NCI-H345 treated with DMSO at 0.1 percent for 48 hours (cell line): ENCODE measurements at regions not wholly inside any gene's neighbourhood (a gene's known extent, or its start where the extent isn't known, plus 50 kb on each side); places are given as distances from the start of the nearest gene placed in this dataset.
A peak's percentile ranks its signal among the peaks of the same experiment; 100 is the strongest.
"Not testable (repeated sequence)": the region's sequence is repeated elsewhere in the genome, so short reads cannot be mapped to it uniquely, and the experiment has no call there.

ENCODE experiments used
- DNase-seq: peaks from one replicate; lab custom pipeline; 2025; ENCODE audit not compliant: unreplicated experiment; lab: John Stamatoyannopoulos, UW

DNA sequence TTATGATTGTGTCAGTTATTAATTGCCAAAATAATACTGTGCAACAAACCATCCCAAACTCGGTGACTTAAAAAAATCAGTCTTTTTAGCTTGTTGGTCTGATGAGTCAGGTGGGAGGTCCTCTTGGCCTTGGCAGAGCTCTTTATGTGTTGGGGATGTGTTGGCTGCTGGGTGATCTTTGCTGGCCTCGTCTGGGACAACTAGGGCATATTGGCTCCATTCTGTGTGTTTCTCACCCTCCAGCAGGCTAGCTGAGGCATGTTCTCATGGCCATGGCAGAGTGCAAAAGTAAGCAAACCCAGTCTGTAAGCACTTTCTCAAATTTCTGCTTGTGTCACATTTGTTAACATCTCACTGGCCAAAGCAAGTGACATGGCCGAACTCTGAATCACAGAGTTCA is 251.6 kb downstream of the RPLP1 start:
- DNase-seq, result no peak

DNA sequence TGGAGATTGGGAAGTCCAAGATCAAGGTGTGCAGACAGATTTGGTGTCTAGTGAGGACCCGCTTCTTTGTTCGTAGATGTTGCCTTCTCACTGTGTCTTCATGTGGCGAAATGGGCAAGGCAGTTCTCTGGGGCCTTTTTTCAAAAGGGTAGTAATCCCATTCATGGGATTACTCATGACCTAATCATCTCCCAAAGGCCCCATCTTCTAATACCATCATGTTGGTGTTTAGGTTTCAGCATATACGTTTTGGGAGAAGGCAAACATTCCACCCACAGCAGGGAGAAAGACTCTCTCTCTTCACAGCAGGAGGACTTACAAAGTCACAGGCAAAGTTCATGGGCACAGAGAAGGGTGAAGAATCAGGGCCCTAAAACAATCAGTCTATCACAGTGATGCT is 252.1 kb downstream of the RPLP1 start:
- no peak for DNase-seq

DNA sequence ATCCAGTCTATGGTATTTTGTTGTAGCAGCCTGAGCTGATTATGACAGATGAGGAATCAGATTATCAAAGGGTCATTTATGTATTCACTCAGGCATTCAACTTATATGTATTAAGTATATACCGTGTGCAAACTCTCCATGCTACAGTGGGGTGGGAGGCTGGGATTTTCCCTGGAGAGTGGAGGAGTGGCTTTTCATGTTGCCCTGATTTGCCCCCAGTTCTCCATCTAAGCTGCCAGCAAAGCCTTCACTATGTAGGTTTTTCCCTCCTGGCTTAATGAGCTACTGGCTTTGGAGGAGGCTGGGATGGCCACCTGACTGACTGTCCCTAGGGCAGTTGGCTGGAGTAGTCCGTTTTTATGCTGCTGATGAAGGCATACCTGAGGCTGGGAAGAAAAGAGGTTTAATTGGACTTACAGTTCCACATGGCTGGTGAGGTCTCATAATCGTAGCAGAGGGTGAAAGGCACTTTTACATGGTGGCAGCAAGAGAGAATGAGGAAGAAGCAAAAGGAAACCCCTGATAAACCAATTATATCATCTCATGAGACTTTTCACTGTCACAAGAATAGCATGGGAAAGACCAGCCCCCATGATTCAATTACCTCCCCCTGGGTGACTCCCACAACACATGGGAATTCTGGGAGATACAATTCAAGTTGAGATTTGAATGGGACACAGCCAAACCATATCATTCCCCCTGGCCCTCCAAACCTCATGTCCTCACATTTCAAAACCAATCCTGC is 253.9 kb downstream of the RPLP1 start:
- no peak for DNase-seq

DNA sequence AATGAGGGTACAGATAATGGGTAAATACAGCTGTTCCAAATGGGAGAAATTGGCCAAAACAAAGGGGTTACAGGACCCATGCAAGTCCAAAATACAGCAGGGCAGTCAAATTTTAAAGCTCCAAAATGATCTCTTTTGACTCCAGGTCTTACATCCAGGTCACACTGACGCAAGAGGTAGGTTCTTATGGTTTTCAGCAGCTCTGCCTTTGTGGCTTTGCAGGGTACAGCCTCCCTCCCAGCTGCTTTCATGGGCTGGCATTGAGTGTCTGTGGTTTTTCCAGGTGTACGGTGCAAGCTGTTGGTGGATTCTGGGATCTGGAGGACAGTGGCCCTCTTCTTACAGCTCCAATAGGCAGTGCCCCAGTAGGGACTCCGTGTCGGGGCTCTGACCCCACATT is 254.6 kb downstream of the RPLP1 start:
- not testable (repeated sequence) for DNase-seq

DNA sequence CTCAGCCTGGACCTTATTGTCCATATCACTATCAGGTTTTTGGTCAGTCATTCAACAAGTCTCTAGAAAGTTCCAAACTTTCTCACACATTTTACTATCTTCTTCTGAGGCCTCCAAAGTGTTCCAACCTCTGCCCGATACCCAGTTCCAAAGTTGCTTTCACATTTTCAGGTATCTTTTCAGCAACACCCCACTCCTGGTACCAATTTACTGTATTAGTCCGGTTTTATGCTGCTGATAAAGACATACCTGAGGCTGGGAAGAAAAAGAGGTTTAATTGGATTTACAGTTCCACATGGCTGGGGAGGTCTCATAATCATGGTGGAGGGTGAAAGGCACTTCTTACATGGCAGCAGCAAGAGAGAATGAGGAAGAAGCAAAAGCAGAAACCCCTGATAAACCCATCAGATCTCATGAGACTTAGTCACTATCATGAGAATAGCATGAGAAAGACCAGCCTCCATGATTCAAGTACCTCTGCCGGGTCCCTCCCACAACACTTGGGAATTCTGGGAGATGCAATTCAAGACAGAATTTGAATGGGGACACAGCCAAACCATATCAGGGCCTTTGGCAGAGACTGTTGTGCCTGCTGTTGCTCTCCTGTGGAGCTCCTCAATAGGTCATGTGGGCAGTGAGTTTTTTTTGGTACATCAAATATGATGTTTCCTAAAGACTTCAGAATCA is 256.0 kb downstream of the RPLP1 start:
- not testable (repeated sequence) for DNase-seq

DNA sequence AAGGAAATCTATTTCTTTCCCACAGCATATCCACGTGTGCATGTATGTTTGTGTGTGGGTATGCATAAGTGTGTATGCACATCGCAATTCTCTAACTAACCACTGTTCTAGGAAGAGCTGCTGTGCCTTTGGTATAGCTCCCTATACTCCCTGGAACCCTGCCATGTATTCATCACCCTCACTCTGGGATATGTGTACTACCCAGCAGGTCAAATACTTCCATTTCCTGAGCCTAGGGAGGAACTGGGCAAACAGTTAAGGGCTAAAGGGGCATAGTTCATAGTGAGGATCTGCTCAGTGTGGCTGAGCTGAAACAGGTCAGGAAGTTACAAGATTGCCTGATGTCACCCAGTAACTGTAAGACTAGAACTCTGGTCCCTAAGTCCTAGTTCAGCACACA is 260.4 kb downstream of the RPLP1 start:
- DNase-seq, result no peak

DNA sequence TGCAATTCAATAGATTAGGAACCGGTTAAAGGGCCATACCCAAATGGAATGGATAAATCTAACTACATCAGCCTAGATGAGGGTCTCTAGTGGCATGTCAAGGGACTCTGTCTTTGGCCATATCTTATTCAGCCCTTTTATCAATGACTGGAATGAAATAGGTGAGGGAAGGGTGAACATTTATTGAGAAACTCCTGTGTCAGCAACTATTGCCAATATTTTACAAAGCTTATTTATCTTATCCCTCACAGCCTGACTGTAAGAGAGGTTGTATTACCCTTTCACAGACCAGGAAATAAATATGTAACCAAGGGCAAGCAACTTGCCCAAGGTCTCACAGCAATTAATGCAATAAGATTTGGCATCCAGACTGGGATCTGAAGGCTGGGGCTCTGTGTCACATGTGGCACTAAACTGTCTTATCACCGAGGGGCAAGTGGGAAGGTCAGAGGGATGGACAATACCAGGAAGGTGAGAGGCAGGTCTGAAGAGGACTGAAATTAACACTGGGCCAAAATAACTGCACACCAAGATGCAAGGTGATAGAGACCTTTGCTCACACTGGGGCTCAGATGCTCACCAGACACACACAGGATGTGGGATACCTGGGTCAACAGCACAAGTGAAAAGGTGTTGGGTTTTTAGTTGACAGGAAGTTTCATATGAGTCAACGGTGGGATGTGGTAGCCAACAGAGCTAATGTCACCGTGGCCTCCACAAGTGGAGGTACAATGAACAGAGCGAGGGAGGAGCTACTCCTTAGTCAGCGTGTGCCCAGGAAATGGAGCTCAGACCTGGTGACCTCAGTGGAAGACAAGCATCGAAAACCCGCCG is 261.3 kb downstream of the RPLP1 start:
- no peak for DNase-seq

DNA sequence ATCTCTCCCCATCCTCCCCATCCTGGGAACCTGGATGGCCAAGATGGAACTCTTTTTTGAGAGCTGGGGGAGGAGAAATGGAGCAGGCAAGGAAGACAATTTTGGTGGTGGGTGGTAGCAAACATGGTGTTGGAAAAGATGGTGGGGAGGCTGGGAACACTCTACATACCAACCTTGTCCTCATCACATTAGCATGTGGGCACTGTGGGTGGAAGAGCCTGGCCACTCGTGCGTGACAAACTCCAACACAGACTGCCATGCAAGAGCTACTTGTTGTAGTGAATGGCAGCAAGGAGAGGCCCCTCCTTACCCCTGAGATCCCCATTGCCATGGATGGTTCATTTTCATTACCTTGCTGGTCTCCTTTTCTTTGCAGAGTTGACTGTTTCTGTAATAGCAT is 262.6 kb downstream of the RPLP1 start:
- DNase-seq, result no peak

DNA sequence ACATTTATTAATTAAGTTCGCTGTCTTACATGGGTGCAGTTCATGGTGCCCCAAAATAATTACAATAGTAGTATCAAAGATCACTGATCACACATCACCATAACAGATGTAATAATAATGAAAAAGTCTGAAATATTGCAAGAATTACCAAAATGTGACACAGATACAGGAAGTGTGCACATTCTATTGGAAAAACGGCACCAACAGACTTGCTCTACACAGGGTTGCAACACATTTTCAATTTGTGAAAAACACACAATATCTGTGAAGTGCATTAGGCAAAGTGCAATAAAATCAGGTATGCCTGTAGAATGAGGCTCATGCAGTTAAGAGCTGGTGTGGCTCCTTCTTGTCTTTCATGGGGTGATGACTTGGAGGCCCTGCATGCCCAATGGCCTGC is 265.8 kb downstream of the RPLP1 start:
- no peak for DNase-seq

DNA sequence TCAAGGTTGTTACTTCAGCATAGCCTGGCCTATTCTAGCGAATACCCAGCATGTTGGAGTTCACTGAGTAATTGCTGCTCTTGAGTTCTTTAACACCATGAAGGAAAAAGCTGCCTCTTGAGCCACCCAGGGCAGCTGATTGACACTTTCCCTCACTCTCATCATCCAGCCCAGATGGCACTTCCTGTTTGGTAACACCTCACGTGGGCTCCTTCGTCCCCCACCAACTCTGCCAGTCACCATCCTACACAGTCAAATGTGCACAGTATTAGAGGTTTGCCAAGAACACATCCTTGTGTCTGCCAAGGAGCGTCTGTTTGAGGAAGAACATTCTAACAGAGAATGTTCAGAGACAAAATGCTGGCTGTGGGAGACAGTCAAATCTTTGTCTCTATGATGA is 266.3 kb downstream of the RPLP1 start:
- DNase-seq, result no peak

DNA sequence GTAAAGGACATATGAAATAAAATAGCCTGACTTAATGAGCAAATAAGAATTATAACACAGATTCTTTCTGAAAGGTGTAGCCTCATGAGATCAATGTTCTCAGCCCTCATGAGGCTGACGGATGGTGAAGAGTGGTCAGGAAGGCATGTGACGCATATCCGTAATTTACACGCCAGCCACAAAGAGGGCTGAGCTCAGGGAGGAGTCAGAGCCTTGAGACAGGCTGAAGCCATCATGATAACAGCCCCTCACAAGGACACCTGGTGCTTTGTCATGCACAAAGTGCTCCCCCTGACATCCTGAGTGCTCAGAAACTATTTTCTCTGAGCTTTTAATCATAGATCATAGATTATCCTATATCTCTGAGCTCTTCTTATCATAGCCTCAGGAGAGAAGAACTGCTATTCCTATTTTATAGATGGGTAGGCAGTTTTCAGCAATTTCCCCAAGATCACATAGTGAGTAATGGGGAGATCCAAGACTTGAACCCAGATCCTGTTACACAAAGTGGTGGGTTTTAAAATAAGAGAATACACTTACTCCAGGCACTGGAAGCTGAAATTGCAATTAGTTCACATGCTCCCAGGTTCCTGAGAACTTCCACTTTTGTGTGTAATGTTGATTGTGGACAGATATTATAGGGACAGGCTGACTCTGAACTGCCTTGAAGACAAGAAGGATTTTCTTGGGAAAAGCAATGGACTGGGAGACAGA is 267.1 kb downstream of the RPLP1 start:
- no peak for DNase-seq

DNA sequence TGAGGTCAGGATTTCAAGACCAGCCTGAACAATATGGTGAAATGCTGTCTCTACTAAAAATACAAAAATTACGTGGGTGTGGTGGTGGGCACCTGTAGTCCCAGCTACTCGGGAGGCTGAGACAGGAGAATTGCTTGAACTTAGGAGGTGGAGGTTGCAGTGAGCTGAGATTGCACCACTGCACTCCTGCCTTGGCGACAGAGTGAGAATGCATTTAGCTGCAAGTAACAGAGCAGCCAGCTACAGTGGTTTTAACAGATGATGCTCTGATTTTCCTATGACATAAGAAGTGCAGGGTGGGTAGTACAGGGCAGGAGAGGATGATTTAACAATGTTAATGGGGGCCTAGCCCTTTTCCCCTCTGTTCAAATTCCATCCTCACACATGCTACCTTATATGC is 267.9 kb downstream of the RPLP1 start:
- no peak for DNase-seq

DNA sequence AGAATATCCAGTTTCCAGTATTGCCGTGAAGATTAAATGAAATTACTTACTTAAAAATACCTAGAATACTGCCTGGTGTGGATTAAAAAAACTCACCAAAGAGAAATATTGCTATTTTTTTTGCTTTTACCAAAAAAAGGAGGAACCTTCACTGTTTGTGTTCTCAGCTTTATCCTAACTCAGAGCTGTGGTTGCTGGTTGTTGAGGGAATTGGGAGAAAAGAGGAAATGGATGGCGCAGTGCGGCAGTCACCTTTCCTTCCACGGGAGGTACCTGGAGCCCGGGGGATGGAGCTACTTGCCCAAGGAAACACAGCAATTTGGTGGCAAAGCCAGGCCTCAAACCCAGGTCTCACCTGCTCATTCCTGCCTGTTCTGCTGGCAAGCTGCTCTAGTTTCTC is 270.3 kb downstream of the RPLP1 start:
- no peak for DNase-seq

DNA sequence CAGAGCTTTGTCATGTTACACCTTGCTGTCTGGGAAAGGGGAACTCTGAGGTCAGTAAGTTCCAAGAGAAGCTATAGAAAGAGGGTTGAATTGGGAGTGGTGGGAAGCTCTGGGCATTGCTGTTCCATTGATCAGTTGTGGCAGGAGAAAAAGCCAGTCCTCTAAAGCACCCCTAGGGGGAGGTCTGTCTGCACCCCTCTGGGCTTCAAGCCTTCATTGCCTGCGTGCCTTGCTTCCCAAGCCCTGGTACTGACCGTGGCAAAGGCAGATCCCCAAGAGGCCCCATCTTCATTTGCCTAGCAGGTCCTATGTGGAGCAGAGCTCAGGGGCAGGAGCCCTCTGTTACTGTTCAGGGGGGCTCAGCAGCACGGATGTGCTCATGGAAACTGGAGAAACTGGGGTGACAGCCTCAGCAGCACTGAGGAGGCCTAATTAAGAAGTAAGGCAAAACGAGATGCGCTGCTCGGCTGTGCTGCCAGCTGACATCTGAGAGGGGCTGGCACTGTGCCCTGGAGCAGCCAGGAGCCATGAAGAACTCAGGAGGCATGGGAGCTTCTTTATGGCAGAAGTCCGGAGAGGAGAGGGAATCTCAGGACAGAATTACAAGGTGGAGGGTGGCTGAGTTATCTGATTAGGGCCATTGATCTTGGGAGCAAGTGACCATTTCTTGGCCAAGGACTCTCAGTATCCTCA is 270.9 kb downstream of the RPLP1 start:
- DNase-seq, result peak; percentile 26

DNA sequence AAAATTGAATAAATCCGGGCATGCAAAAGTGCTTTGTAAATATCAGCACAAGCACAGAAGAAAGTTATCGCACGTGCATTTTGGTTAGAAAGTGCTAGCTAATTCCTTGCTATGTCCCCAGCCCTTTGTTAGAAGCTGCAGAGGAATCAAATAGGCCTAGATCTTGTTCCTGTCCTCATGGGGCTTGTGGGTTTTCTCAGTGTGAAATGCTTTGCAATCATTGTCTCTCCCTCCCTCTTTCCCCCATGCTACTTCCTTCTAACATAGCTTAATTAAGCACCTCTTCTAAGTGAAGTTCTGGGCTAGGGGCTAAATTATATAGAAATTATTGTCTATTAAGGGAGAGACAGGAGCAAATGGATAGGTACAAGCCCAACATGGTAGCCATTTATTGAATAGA is 271.7 kb downstream of the RPLP1 start:
- no peak for DNase-seq

DNA sequence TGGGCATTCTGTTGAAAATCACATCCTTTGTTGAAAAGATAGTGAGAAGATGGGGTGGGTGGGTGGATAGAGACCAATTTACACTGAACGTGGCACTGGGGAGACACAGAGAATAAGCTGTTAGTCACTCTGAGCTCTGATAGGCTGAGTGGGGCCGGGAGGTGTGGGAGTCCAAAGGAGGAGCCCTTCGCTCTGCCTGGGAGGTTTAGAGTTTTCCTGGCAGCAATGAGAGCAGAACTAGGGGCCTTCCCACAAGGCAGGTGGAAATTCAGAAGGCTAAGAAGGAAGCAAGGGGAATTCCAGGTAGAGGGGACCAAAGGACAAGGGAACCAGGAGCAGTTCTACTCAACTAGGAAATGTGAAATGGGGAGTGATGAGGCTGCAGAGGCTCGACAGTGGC is 272.7 kb downstream of the RPLP1 start:
- DNase-seq, result no peak

DNA sequence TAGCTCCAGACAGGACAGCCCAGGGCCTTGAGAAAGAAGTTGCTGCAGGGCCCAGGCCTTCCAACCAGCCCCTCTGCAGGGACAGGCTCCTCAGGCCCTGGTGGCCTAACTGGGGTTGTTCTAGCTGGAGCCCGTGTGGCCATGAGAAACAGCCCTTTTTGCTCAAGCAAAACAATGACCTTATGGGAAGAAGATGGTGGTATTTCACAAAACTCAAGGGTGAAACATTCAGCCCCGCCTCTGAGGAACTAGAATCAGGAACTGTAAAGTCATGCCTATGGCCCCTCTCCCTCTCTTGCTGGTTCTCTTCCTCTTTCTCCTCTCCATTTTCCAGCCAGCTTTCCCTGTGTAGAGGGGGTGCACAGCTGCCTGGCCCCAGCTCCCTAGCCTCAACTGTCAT is 273.3 kb downstream of the RPLP1 start:
- no peak for DNase-seq

DNA sequence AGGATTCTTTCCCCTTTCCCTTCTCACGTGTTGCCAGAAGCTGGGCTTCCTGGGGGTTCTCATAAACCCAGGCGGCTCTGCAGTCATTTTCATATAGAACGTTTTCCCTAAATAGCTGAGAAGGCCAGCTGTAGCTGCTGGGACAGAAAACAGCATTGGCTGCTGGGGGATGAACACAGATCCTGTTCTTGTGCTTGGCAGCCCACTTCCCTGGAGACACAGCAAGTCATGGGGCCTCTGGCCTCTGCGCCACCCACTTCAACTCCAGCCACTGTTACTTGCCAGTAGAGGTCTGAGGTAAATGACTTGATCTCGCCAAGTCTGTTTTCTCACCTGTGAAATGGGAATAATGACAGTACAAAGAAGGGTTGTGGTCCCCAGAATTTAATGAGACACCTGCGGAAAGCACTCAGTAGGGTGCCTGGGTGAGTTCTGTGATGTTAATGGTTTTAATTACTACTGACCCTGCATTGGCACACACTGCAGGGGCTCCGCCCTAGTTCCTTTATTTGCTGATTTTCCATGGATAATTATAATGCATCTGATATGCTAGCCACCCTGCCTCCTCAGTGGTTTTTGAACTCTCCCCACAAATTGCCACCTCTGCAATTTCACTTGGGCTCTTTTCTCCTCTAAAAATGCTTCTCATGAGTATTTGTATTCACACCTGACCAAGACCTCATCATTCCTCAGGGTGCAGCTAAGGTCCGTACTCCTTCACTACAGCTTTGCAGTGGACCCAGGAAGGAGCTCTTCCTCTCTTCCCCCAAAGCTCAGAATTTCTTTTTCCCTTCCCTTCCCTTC is 274.7 kb downstream of the RPLP1 start:
- DNase-seq, result no peak

DNA sequence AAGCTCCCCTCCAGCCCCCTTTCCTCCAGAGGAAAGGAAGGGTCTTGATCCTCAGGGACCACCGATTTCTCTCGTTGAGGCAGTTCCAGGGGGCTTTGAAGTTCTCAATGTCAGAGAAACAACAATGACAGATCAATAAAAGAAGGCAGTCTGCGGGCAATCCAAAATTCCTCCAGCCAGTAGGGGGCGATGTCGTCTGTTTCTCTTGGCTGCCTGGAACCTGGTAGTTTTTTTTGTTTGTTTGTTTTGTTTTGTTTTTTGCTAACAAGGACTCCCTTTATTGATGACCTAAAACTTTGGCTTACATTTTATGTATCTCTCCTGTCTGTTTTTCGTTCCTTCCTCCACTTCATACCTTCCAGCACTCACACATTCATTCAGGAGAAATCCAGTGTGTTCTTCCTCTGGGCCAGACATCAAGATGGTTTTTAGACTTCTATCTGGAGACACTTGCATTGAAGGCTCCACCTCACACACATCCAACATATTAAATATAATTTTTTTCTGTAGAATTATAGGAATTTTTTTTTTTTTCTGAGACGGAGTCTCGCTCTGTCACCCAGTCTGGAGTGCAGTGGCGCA is 276.6 kb downstream of the RPLP1 start:
- no peak for DNase-seq
